ENCODE measurements at regions not wholly inside any gene's neighbourhood (a gene's known extent, or its start where the extent isn't known, plus 50 kb on each side); places are given as distances from the start of the nearest gene placed in this dataset.
"Not testable (repeated sequence)": the region's sequence is repeated elsewhere in the genome, so short reads cannot be mapped to it uniquely, and the experiment has no call there.

GRCh38 chr17:83202002-83203000, 122.9 kb downstream of the METRNL start:
- no peak for DNase-seq (ENCODE audit: low read depth, low spot score)

DNA sequence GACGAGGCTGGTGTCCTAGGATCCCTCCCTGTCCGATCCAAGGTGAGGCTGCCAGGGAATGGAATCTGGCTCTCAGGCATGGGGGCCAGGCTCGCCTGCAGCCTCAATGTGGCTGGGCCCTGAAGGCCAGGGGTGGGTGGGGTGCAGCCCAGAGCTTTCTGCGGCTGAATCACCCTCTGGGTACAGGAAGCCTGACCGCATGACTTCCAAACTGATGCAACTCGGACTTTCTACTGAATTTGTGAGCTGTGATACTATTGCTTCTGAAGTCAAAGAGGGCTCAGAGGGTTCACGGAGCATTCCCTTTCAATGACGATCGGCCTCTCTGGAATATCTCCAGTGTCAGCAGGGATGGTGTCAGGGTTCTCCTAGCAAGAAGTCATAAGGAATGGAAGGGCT, 123.7 kb downstream of the METRNL start:
- DNase-seq (ENCODE audit: low read depth, low spot score) = no peak

DNA sequence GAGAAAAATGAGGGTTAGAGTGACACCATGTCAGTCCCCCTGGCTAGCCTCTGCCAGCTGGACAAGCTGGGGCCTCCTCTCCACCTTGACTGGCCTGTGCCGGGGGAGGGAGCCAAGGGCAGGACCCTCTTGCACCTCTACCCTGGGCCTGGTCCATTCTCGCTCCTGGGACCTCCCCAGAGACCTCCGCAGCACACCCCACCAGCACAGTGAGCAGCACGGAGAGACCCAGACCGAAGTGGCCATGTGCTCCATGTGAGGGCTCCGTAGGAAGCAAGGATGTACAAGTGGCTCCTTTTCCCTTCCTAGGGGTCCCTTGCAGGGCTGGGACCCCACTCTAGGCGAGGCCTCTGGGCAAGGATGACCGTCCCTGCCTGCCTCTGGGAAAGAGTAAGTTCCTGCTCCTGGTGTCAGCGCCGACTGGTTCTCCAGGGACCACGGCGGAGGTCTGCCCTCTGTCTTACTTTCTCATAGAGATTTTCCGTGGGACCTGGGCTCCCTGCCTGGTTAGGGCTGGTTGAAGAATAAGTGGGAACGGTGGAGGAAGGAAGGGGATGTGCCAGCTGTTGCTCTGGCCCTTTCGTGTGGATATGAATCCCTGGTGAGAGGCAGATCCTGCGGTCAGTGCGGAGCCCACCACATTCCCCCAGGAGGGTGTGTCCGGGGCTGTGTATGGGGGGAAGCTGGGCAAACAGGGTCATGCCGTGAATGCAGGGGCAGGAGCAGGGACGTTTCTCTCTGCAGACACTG, 124.2 kb downstream of the METRNL start:
- no peak for DNase-seq (ENCODE audit: low read depth, low spot score)

DNA sequence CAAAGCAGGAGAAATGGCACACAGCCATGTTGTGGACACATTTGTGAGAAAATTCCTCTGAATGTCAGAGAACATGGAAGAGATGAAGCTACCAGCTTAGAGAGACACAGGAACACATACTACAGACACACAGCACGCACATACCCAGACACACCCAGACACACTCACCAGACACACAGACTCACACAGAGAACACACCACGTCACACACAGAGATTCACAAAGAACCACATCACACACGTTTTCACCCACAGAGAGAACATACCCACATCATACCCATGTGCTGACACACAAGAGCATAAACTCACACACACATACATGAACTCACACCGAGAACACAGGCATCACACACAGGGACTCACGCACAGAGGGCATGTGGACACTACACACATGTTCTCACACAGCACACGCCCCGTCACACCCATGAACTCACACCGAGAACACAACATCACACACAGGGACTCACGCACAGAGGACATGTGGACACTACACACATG, 124.9 kb downstream of the METRNL start:
- DNase-seq (ENCODE audit: low read depth, low spot score) = no peak

DNA sequence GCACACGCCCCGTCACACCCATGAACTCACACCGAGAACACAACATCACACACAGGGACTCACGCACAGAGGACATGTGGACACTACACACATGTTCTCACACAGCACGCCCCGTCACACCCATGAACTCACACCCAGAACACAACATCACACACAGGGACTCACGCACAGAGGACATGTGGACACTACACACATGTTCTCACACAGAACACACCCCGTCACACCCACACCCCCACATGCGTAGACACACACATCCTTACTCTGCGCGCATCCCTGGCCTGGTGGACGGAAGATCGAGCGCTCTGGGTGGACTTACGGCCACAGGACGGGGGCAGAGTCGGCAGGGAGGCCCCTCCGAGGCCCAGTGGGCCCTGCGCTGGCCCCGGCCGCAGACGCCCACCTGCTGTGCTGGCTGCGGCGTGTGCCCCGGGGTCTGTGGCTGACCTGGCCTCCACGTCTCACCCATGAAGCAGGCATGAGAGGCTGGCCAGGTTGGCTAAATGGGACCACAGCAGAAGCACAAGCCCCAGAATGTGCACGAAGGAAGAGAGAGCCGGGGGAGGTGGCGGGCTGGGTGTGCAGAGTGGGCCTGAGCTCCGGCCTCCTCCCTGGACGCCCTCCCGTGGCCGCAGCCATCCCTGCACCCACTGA, 125.5 kb downstream of the METRNL start:
- DNase-seq (ENCODE audit: low read depth, low spot score) = not testable (repeated sequence)

- DNase-seq (ENCODE audit: low read depth, low spot score) = not testable (repeated sequence)
Observed at GRCh38 chr17:83205387-83206035, 126.1 kb downstream of the METRNL start.

GRCh38 chr17:83206036-83206394, 126.6 kb downstream of the METRNL start:
- DNase-seq (ENCODE audit: low read depth, low spot score) = not testable (repeated sequence)

GRCh38 chr17:83206819-83207588, 127.6 kb downstream of the METRNL start:
- DNase-seq (ENCODE audit: low read depth, low spot score) = not testable (repeated sequence)

- DNase-seq (ENCODE audit: low read depth, low spot score) = not testable (repeated sequence)
Observed at GRCh38 chr17:83247001-83247400, 167.6 kb downstream of the METRNL start.
